GM23248 (cell line): ENCODE measurements at regions not wholly inside any gene's neighbourhood (a gene's known extent, or its start where the extent isn't known, plus 50 kb on each side); places are given as distances from the start of the nearest gene placed in this dataset.

ENCODE experiments used
- EZH2 ChIP-seq: fragments of 200-600 bp; sonication (generic); IDR thresholded peaks from 2 replicates; pipeline ENCODE4 v1.6.1; 2018; ENCODE audit warnings: antibody characterized with exemption, mild to moderate bottlenecking; ENCODE audit not compliant: insufficient read depth, poor library complexity, severe bottlenecking
- EZH2phosphoT487 ChIP-seq: fragments of 200-600 bp; sonication (generic); IDR thresholded peaks from 2 replicates; pipeline ENCODE4 v1.6.1; 2018; ENCODE audit warnings: antibody characterized with exemption, moderate library complexity, mild to moderate bottlenecking, low read depth; ENCODE audit not compliant: insufficient read depth

DNA sequence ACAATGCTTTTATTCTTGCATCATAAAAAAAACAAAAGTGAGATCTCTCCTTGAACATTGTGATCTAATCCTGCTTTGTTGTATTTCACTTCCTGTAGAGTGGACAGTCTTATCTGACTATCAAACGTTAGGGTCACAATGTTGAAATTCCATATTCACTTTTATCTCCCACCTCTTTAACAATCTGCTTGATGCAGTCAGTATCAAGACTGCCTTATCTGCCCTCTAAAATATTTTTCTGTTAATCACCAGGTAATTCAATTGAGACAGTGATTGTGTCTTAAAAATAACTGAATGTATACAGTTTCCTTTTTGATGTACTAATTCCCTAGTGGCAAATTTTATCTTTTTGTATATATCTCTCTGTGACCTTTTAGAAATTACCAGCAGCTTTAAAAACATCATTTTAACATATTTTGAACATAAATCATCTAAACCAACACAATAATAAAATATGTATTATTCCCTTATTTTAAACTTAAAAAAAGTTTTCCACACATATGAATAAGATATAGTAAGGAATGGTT lies 143.1 kb upstream of the MPPED2 start:
- no peak for TF ChIP-seq EZH2
- no peak for TF ChIP-seq EZH2phosphoT487
